T-helper 1 cell treated with Interleukin-12 subunit alpha and Interleukin-12 subunit beta and Interleukin-4 antibody, amounts not matched to agents 30 ng/mL and 1 ng/mL, for 36 hours (primary cell): ENCODE measurements at regions not wholly inside any gene's neighbourhood (a gene's known extent, or its start where the extent isn't known, plus 50 kb on each side); places are given as distances from the start of the nearest gene placed in this dataset.

Source experiments
- intact Hi-C: fragments of 100-400 bp; cut with micrococcal nuclease; formaldehyde crosslinking; loops from one replicate; pipeline ENCODE4 v1.15.1; 2024

- intact Hi-C loops = no loop called here
Observed at GRCh38 chr13:72246396-72246795, 379.4 kb upstream of the DACH1 start.

GRCh38 chr13:72244788-72245187 is 377.8 kb upstream of the DACH1 start:
- intact Hi-C loops = no loop called here

- intact Hi-C loops = no loop called here
Observed at GRCh38 chr13:72230131-72230530, 363.1 kb upstream of the DACH1 start.

- intact Hi-C loops = no loop called here
Observed at GRCh38 chr13:72229067-72229466, 362.1 kb upstream of the DACH1 start.

- intact Hi-C loops = no loop called here
Observed at GRCh38 chr13:72221276-72221962, 354.4 kb upstream of the DACH1 start.

- intact Hi-C loops = no loop called here
Observed at GRCh38 chr13:72218966-72219365, 352.0 kb upstream of the DACH1 start.

GRCh38 chr13:72217142-72217541 is 350.1 kb upstream of the DACH1 start:
- intact Hi-C loops = no loop called here

- intact Hi-C loops = no loop called here
Observed at GRCh38 chr13:72208112-72208645, 341.2 kb upstream of the DACH1 start.

- intact Hi-C loops = no loop called here
Observed at GRCh38 chr13:72205773-72206172, 338.8 kb upstream of the DACH1 start.

GRCh38 chr13:72204291-72204690 is 337.3 kb upstream of the DACH1 start:
- intact Hi-C loops = no loop called here

- intact Hi-C loops = no loop called here
Observed at GRCh38 chr13:72201726-72202125, 334.7 kb upstream of the DACH1 start.

- intact Hi-C loops = no loop called here
Observed at GRCh38 chr13:72199640-72200039, 332.6 kb upstream of the DACH1 start.

GRCh38 chr13:72198967-72199560 is 332.1 kb upstream of the DACH1 start:
- intact Hi-C loops = no loop called here

- intact Hi-C loops = no loop called here
Observed at GRCh38 chr13:72198042-72198441, 331.0 kb upstream of the DACH1 start.

- intact Hi-C loops = no loop called here
Observed at GRCh38 chr13:72195044-72195704, 328.2 kb upstream of the DACH1 start.

- intact Hi-C loops = no loop called here
Observed at GRCh38 chr13:72194523-72194922, 327.5 kb upstream of the DACH1 start.

GRCh38 chr13:72186730-72187422 is 319.9 kb upstream of the DACH1 start:
- intact Hi-C loops = no loop called here

GRCh38 chr13:72185776-72186175 is 318.8 kb upstream of the DACH1 start:
- intact Hi-C loops = no loop called here

GRCh38 chr13:72181661-72182060 is 314.7 kb upstream of the DACH1 start:
- intact Hi-C loops = no loop called here

GRCh38 chr13:72180253-72180952 is 313.4 kb upstream of the DACH1 start:
- intact Hi-C loops = no loop called here

- intact Hi-C loops = no loop called here
Observed at GRCh38 chr13:72174549-72174948, 307.5 kb upstream of the DACH1 start.
